ENCODE measurements at regions not wholly inside any gene's neighbourhood (a gene's known extent, or its start where the extent isn't known, plus 50 kb on each side); places are given as distances from the start of the nearest gene placed in this dataset.

DNA sequence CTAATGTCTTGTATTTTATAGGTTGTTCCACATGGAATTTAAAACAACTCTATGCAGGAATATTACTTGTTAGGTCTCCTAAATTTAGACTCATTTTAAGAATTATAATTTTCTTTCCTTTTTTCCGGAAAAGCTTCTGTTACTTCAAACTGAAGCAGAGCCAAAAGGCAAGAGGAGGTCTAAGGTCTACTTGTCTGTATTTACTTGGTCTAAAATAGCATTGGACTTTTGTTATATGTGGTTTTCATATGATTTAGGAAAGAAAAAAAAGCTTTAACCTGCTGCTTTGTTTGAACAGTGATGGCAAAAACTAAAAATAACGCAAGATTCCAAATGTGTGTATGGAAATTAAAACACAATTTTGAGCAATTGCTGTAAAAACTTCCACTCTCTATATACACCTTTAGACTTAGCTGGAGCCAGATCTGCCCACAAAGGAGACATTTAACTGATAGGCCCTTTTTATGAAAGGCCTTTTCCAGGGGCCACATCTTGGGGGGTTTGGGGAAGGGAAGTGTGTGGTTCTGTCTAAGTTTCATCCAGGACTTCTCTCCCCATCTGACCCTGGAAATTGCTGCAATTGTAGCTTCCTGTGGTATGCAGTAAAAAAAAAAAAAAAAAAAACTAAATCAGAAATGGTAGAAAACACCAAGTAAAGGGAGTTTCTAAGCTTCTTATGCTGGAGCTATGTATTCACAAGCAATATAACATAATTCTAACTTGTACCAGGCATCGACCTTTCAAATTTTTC, 307.7 kb upstream of the MEF2C start:
- TF ChIP-seq, protein P1, sequence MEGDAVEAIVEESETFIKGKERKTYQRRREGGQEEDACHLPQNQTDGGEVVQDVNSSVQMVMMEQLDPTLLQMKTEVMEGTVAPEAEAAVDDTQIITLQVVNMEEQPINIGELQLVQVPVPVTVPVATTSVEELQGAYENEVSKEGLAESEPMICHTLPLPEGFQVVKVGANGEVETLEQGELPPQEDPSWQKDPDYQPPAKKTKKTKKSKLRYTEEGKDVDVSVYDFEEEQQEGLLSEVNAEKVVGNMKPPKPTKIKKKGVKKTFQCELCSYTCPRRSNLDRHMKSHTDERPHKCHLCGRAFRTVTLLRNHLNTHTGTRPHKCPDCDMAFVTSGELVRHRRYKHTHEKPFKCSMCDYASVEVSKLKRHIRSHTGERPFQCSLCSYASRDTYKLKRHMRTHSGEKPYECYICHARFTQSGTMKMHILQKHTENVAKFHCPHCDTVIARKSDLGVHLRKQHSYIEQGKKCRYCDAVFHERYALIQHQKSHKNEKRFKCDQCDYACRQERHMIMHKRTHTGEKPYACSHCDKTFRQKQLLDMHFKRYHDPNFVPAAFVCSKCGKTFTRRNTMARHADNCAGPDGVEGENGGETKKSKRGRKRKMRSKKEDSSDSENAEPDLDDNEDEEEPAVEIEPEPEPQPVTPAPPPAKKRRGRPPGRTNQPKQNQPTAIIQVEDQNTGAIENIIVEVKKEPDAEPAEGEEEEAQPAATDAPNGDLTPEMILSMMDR (IDR thresholded peaks at IDR 0.05 in 8 of 11, conservative IDR thresholded peaks at IDR 0.05 in 3 of 11) = no peak
- TF ChIP-seq POLR2AphosphoS5 (IDR thresholded peaks at IDR 0.05) (no peak), POLR2A (IDR thresholded peaks at IDR 0.05) (no peak)

All from spleen (tissue), 7 donors.